T47D (cell line): ENCODE measurements at regions not wholly inside any gene's neighbourhood (a gene's known extent, or its start where the extent isn't known, plus 50 kb on each side); places are given as distances from the start of the nearest gene placed in this dataset.

Source experiments
- DNase-seq, 2 experiments: peaks; one replicate each; pipeline versions ENCODE4 v3.0.0 to v3.0.0-alpha.2; 2011 to 2012; ENCODE audit warnings: low read depth in 1 of 2, low spot score in 1 of 2
- JUND ChIP-seq: IDR thresholded peaks from 2 replicates; pipeline ENCODE4 v1.6.1; 2012; ENCODE audit warnings: low read depth
- in situ Hi-C: cut with HindIII; loops from 2 replicates; pipeline ENCODE4 v1.10.0; 2016; ENCODE audit warnings: low sequenced_read_pairs, low pct_unique_long_range_greater_than_20kb

GRCh38 chr18:47595831-47596501 lies 334.5 kb downstream of the SMAD2 start:
- DNase-seq = peak in 1 of 2 experiments; percentile 38
- no peak for TF ChIP-seq JUND
- in situ Hi-C loops = no loop called here

DNA sequence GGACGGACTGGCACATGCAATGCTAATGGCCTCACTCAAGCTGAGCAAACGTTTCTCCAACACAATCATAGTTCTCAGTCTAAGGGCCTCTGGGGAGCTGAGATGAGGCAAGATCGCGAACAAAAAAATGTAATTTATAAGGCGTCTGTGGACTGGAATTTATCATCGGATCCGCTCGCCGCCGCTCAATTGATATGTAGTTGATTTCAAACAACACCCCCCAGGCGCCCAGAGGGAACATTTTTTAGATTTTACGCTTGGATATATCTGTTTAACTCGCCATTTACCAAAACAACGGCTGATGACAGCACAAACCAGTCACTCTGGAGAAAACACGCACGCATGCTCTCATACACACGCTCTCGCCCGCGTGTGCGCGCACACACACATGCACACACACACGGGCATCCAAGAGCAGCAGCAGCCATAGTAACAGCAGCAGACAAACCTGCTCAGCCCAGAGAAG lies 335.8 kb downstream of the SMAD2 start:
- no peak for TF ChIP-seq JUND
- in situ Hi-C loops = no loop called here
- peak in 1 of 2 experiments; percentile 30 for DNase-seq

- in situ Hi-C loops = no loop called here
- no peak for TF ChIP-seq JUND
- no peak for DNase-seq
Observed at GRCh38 chr18:47593744-47594472, 336.6 kb downstream of the SMAD2 start.

GRCh38 chr18:47591429-47591828 lies 339.0 kb downstream of the SMAD2 start:
- in situ Hi-C loops = no loop called here
- TF ChIP-seq JUND = no peak
- DNase-seq = no peak

- peak in 1 of 2 experiments; percentile 55 for DNase-seq
- in situ Hi-C loops = no loop called here
- no peak for TF ChIP-seq JUND
Observed at GRCh38 chr18:47587587-47587986, 336.1 kb upstream of the SKOR2 start.

DNA sequence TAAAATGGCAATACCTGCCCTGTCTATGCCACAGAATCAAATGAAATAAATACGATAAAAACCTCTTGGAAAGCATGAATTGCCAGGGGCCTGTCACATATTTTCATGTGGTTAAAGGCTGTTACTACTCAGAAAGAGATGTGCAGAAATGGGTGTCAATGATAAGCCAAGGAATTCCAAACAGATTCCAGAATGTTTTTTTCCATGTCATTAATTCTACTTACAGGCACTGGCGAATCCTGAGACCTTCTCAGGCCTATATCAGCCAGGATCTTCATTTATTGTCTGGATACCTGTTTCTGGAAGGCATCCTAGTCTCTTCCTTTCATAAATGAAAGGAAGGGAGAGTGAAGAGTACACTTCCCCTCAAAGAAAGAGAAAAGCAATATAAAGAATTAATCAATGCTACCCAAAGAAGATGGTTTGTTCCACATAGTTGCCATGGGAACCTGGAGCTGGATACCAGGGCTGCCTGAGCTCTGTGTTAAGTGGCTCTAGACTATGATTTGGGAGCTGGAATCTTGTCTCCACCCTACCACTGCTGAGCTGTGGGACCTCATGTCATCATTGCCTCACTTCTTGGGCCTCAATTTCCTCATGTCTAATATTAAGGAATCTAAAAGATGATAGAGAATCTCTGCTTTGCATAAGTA lies 335.1 kb upstream of the SKOR2 start:
- no peak for DNase-seq
- no peak for TF ChIP-seq JUND
- in situ Hi-C loops = no loop called here

DNA sequence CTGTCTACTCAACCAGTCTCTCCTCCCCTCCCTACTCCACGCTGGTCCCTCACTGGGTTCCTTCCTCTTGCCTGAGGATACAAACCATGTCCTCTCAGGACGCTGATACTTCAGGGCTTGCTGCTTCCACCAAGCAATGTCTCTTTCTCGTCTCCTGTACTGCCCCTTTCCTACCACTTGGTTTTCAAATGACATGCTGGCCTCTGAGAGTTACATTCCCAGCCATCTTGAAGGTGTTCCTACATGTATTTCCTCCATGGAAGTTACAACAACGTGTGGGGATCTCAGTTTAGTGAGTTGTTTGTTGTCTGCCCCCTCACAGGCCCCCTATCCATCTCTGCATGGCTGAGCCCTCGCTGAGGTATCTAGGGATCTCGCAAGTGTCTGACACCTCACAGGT lies 334.5 kb upstream of the SKOR2 start:
- TF ChIP-seq JUND = no peak
- in situ Hi-C loops = no loop called here

GRCh38 chr18:47585136-47585535 lies 333.7 kb upstream of the SKOR2 start:
- in situ Hi-C loops = no loop called here
- DNase-seq = no peak
- no peak for TF ChIP-seq JUND

More for the DNA sequence above, 334.5 kb upstream of the SKOR2 start:
- DNase-seq = no peak

DNA sequence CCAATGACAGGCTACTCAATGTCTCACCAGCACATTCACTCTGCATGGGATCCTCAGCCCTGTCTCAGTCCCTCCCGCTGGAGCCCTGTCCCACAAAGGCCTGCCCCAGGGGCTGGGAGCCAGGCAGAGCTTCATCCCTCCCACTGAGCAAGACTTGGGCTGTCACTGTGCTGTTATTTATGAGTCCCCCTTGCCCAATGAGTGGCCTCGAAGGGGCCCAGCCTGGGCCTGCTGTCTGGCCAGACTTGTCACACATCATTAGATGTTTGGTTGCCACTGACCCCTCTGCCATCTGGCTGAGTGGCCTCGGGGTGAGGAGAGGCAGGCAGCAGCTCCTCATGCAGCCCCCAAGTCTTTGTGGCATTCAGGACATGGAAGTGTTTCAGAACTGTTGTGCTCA lies 330.6 kb upstream of the SKOR2 start:
- in situ Hi-C loops = no loop called here
- TF ChIP-seq JUND = no peak
- no peak for DNase-seq

- DNase-seq = no peak
- TF ChIP-seq JUND = no peak
- in situ Hi-C loops = no loop called here
Observed at GRCh38 chr18:47577520-47577919, 326.1 kb upstream of the SKOR2 start.

DNA sequence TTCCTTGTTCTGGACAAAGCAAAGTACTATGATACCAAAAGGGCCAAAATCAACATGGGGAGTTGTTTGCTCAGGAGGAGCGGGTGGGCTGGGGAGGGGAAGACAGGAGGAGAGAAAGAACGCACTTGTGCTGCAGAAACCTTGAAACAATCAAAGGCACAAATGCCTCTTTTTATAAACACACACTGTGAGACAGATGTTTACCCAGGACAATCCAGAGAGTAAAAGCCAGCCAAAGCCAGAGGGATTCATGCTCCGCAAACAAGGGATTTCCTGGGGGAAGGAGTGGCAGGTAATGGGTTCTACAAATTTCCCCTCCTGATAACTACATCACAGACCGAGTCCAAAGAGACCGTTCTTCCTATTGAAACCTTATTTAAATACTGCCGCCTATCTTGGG lies 323.5 kb upstream of the SKOR2 start:
- DNase-seq = no peak
- no peak for TF ChIP-seq JUND
- in situ Hi-C loops = no loop called here

- in situ Hi-C loops = no loop called here
- TF ChIP-seq JUND = no peak
- DNase-seq = no peak
Observed at GRCh38 chr18:47571957-47572356, 320.5 kb upstream of the SKOR2 start.

- in situ Hi-C loops = no loop called here
- no peak for DNase-seq
- TF ChIP-seq JUND = no peak
Observed at GRCh38 chr18:47566809-47567208, 315.3 kb upstream of the SKOR2 start.
